Mammary epithelial cell (primary cell): ENCODE measurements at regions not wholly inside any gene's neighbourhood (a gene's known extent, or its start where the extent isn't known, plus 50 kb on each side); places are given as distances from the start of the nearest gene placed in this dataset.

Experiments
- EZH2 ChIP-seq: IDR thresholded peaks from 2 replicates; pipeline ENCODE4 v1.6.1; 2012; ENCODE audit warnings: low read length, inconsistent platforms, borderline replicate concordance
- TF ChIP-seq, protein P1 (sequence below), 2 donors: IDR thresholded peaks in 1 of 2; conservative IDR thresholded peaks in 1 of 2; 2 replicates each; pipeline ENCODE4 v1.5.1; 2011 to 2012; ENCODE audit warnings: inconsistent platforms in 2 of 2, low read length in 2 of 2, mild to moderate bottlenecking in 2 of 2, control low read depth in 1 of 2, low read depth in 1 of 2; ENCODE audit not compliant: insufficient read depth in 1 of 2; ENCODE audit errors: extremely low read depth in 1 of 2

DNA sequence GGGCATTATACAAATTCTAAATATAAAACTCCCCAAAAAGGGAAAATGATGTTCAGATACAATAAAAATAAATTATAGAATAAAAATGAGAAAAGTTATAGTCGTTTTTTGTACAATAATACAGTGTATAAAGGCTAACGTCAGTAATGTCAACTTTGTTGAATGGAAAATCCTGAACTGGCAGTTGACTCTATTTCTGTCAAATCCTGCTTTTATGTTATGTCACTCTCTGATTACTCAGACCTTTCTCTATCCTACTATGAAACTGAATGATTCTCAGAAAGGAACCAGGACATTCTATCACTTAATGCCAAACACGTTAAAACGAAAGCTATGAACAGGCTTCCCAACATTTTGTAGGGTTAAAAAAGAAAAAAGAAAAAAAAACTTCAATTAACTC lies 636.4 kb downstream of the USP25 start:
- TF ChIP-seq, protein P1, sequence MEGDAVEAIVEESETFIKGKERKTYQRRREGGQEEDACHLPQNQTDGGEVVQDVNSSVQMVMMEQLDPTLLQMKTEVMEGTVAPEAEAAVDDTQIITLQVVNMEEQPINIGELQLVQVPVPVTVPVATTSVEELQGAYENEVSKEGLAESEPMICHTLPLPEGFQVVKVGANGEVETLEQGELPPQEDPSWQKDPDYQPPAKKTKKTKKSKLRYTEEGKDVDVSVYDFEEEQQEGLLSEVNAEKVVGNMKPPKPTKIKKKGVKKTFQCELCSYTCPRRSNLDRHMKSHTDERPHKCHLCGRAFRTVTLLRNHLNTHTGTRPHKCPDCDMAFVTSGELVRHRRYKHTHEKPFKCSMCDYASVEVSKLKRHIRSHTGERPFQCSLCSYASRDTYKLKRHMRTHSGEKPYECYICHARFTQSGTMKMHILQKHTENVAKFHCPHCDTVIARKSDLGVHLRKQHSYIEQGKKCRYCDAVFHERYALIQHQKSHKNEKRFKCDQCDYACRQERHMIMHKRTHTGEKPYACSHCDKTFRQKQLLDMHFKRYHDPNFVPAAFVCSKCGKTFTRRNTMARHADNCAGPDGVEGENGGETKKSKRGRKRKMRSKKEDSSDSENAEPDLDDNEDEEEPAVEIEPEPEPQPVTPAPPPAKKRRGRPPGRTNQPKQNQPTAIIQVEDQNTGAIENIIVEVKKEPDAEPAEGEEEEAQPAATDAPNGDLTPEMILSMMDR (conservative IDR thresholded peaks at IDR 0.05 in 1 of 2, IDR thresholded peaks at IDR 0.05 in 1 of 2; ENCODE audit: extremely low read depth in 1 of 2, insufficient read depth in 1 of 2, low read depth in 1 of 2, low read length in 2 of 2): no peak
- TF ChIP-seq EZH2: no peak
